Smooth muscle cell (in vitro differentiated cells): ENCODE measurements at regions not wholly inside any gene's neighbourhood (a gene's known extent, or its start where the extent isn't known, plus 50 kb on each side); places are given as distances from the start of the nearest gene placed in this dataset.

ENCODE experiments used
- DNase-seq: peaks from one replicate; lab custom pipeline; 2025; ENCODE audit not compliant: unreplicated experiment; lab: John Stamatoyannopoulos, UW
- H2AFZ ChIP-seq: fragments of 200-600 bp; sonication (generic); 2 replicates; pipeline ENCODE4 v1.6.0; 2016; ENCODE audit warnings: antibody characterized with exemption, low read depth, mild to moderate bottlenecking
- H3F3A ChIP-seq: fragments of 200-600 bp; sonication (generic); 2 replicates; pipeline ENCODE4 v1.6.0; 2017; ENCODE audit warnings: antibody characterized with exemption, low read depth
- H3K27ac ChIP-seq: fragments of 200-600 bp; sonication (generic); 2 replicates; pipeline ENCODE4 v1.5.1; 2016; ENCODE audit warnings: low read depth, mild to moderate bottlenecking
- H3K27me3 ChIP-seq: fragments of 200-600 bp; sonication (generic); 2 replicates; pipeline ENCODE4 v1.6.1; 2016; ENCODE audit warnings: low read depth, mild to moderate bottlenecking
- H3K36me3 ChIP-seq: fragments of 200-600 bp; sonication (generic); 2 replicates; pipeline ENCODE4 v1.5.1; 2016; ENCODE audit warnings: low read depth
- H3K4me1 ChIP-seq: fragments of 200-600 bp; sonication (generic); 2 replicates; pipeline ENCODE4 v1.5.1; 2016; ENCODE audit warnings: low read depth
- H3K4me2 ChIP-seq: fragments of 200-600 bp; sonication (generic); 2 replicates; pipeline ENCODE4 v1.6.0; 2016; ENCODE audit warnings: mild to moderate bottlenecking
- H3K4me3 ChIP-seq: fragments of 200-600 bp; sonication (generic); 2 replicates; pipeline ENCODE4 v1.5.1; 2016; ENCODE audit warnings: mild to moderate bottlenecking
- H3K79me2 ChIP-seq: fragments of 200-600 bp; sonication (generic); 2 replicates; pipeline ENCODE4 v1.6.0; 2016; ENCODE audit warnings: low read depth, mild to moderate bottlenecking
- H3K9ac ChIP-seq: fragments of 200-600 bp; sonication (generic); 2 replicates; pipeline ENCODE4 v1.6.0; 2016; ENCODE audit warnings: low read depth
- H3K9me3 ChIP-seq: fragments of 200-600 bp; sonication (generic); replicated peaks from 2 replicates; pipeline ENCODE4 v1.5.1; 2016; ENCODE audit warnings: low read depth
- H4K20me1 ChIP-seq: fragments of 200-600 bp; sonication (generic); 2 replicates; pipeline ENCODE4 v1.6.0; 2016; ENCODE audit warnings: low read depth
- CTCF ChIP-seq: fragments of 200-600 bp; sonication (generic); IDR thresholded peaks from 2 replicates; pipeline ENCODE4 v1.5.1; 2017; ENCODE audit warnings: borderline replicate concordance, mild to moderate bottlenecking, antibody characterized with exemption; ENCODE audit not compliant: insufficient read depth, poor library complexity, severe bottlenecking
- WGBS: methylation state at CpG from one replicate; pipeline ENCODE4 v1.1.7; 2016; ENCODE audit warnings: low lambda C conversion rate; 5-methylcytosine and 5-hydroxymethylcytosine counted together

GRCh38 chr3:117550766-117551165, 841.2 kb downstream of the TUSC7 start:
- Histone ChIP-seq H3K36me3 (no peaks in the 10 kb centered on the region), H3K4me3 (no peak overlapping the region), H3K9me3 (no peaks in the 10 kb centered on the region), H3K9ac (no peak overlapping the region), H4K20me1 (no peaks in the 10 kb centered on the region), H3K27me3 (no peaks in the 10 kb centered on the region), H3K4me1 (no peaks in the 10 kb centered on the region), H3K4me2 (no peak overlapping the region), H2AFZ (no peak overlapping the region), H3F3A (no peaks in the 10 kb centered on the region), H3K27ac (no peak overlapping the region), H3K79me2 (no peaks in the 10 kb centered on the region)
- DNase-seq: no peak
- no peak for TF ChIP-seq CTCF
- 52% methylated on average over 2 of the region's 2 CpGs for WGBS

- 44% methylated on average over 2 of the region's 2 CpGs for WGBS
- Histone ChIP-seq H3K79me2 (no peaks in the 10 kb centered on the region), H3K36me3 (no peaks in the 10 kb centered on the region), H3F3A (no peaks in the 10 kb centered on the region), H2AFZ (no peak overlapping the region), H3K4me1 (no peaks in the 10 kb centered on the region), H3K4me2 (no peak overlapping the region), H4K20me1 (no peaks in the 10 kb centered on the region), H3K9me3 (no peaks in the 10 kb centered on the region), H3K9ac (no peak overlapping the region), H3K4me3 (no peak overlapping the region), H3K27ac (no peak overlapping the region), H3K27me3 (no peaks in the 10 kb centered on the region)
- no peak for TF ChIP-seq CTCF
- no peak for DNase-seq
These were observed 843.9 kb downstream of the TUSC7 start for GRCh38 chr3:117553461-117553860.

- no peak overlapping the region for H3K27ac ChIP-seq
- no peaks in the 10 kb centered on the region for H4K20me1 ChIP-seq
- H3K36me3 ChIP-seq: no peaks in the 10 kb centered on the region
- no peak for DNase-seq
- TF ChIP-seq CTCF: no peak
- no peaks in the 10 kb centered on the region for H3K4me1 ChIP-seq
- H3K9me3 ChIP-seq: no peaks in the 10 kb centered on the region
- no peak overlapping the region for H3K4me3 ChIP-seq
- no peaks in the 10 kb centered on the region for H3K79me2 ChIP-seq
- WGBS: 86% methylated on average over 2 of the region's 2 CpGs
- no peaks in the 10 kb centered on the region for H3K27me3 ChIP-seq
- no peak overlapping the region for H2AFZ ChIP-seq
- H3F3A ChIP-seq: no peaks in the 10 kb centered on the region
- no peak overlapping the region for H3K4me2 ChIP-seq
- no peak overlapping the region for H3K9ac ChIP-seq
These were observed 847.2 kb downstream of the TUSC7 start for GRCh38 chr3:117556646-117557407.
